ENCODE measurements at regions not wholly inside any gene's neighbourhood (a gene's known extent, or its start where the extent isn't known, plus 50 kb on each side); places are given as distances from the start of the nearest gene placed in this dataset.

DNA sequence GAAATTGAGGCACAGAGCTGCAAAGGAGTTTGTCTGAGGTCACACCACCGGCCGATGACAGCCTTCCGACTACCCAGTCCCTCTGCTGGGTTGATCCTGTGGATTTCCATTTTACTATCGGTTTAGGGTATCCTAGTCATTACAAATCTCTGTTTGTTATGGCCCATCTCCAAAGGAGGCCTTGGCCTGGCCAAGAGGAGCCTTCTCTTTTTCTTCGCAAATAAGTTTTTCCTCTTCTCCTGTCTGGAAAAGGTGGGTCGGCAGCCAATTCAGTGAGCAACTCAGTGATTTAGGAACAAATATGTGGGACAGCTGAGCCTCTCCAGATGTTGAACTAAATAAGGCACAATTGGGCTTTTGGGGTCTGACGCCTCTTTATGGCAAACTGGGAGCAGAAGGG is 169.2 kb upstream of the RBPJ start:
- Histone ChIP-seq H3K9me3 (replicated peaks) (no peaks in the 10 kb centered on the region), H3K27me3 (no peaks in the 10 kb centered on the region), H3K4me1 (peaks cover 13% of the 10 kb centered on the region), H3K36me3 (no peaks in the 10 kb centered on the region; the same call in 1 of the 2 replicates), H3K4me3 (no peak overlapping the region), H3K27ac (no peak overlapping the region)
- no peak for DNase-seq

DNA sequence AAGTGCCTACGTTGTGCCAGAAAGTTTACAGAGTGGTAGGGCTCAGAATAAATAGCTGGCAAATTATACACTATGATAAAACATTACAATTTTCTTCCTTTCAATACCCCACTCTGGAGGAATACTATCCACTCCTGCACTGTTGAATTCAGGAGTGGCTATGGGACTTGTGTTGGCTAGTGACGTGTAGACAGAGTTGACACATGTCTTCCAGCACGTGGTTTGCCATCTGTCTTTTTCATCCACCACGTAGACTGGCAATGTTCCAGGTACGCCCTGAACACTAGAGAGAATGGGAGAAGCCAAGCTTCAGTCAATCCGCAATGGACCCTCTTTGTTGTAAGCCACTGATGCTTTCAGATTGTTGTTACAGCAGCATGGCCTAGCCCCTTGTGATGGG is 168.8 kb upstream of the RBPJ start:
- Histone ChIP-seq H3K4me1 (peaks cover 13% of the 10 kb centered on the region), H3K36me3 (no peaks in the 10 kb centered on the region; the same call in 1 of the 2 replicates), H3K27ac (no peak overlapping the region), H3K9me3 (replicated peaks) (no peaks in the 10 kb centered on the region), H3K4me3 (no peak overlapping the region), H3K27me3 (no peaks in the 10 kb centered on the region)
- peak; percentile 38 to 63 for DNase-seq

GRCh38 chr4:26157541-26157940 is 163.3 kb upstream of the RBPJ start:
- no peaks in the 10 kb centered on the region; the same call in 1 of the 2 replicates for H3K4me1 ChIP-seq
- H3K27me3 ChIP-seq, result no peaks in the 10 kb centered on the region
- H3K36me3 ChIP-seq, result no peaks in the 10 kb centered on the region; the same call in 1 of the 2 replicates
- H3K9me3 ChIP-seq (replicated peaks), result peaks cover 4% of the 10 kb centered on the region; the same call in 1 of the 2 replicates
- no peak overlapping the region for H3K4me3 ChIP-seq
- DNase-seq, result no peak
- H3K27ac ChIP-seq, result no peak overlapping the region

DNA sequence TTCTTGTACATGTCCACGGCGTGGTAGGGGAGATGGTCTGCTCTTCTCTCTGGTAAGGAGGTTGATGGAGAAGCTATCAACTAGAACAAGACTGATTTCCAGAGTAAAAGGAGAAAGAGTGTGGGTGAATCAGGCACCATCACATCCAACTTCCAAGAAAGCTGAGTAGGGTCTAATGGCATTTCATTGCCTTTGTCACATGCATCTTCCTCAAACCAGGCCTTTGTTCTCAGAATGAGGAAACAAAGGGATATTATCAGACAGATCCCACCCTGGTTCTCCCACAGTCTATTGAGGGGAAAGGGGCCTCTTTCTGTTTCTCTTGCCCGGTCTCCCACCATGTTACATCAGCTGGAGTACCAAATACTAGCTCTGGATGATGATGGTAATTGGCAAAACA is 160.2 kb upstream of the RBPJ start:
- H3K27ac ChIP-seq, result no peak overlapping the region
- H3K4me3 ChIP-seq, result no peak overlapping the region
- H3K27me3 ChIP-seq, result no peaks in the 10 kb centered on the region
- H3K4me1 ChIP-seq, result no peaks in the 10 kb centered on the region
- DNase-seq, result no peak
- no peaks in the 10 kb centered on the region for H3K36me3 ChIP-seq
- H3K9me3 ChIP-seq (replicated peaks), result peaks cover 4% of the 10 kb centered on the region; the same call in 1 of the 2 replicates

DNA sequence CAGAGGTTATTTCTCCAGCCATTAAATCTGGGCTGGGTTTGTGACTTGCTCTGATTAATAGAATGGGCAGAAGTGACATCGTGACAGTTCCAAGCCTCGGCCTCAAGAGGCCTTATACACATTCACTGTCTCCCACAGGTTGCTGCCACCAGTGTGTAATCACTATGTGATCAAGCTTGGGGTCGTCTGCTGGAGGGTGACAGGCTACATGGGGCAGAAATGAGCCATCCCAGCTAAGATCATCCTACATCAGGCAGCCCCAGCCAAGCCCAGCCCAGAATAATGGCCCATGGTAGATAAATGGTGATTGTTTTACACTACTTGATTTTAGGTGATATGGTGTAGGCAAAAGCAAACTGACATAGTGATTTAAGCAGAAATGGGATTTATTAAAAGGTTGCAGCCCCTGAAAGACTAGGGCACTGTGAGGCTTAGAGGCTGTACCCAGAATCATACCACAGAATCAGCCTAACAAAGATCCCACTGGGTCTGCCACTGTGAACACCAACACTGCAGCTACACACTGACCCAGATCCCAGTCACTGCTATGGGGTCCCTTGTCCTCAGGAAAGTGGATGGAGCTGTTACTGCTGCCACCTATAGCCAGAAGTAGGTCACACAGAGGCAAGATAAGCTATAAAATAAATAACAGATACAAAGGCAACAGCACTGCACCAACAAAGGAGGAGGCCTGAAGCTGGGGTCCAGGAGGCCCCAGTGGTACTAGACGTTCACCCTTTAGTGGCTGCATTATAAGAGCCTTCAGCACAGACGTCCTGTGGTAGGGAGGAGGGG is 159.6 kb upstream of the RBPJ start:
- no peak overlapping the region for H3K4me3 ChIP-seq
- no peaks in the 10 kb centered on the region for H3K36me3 ChIP-seq
- H3K27me3 ChIP-seq, result no peaks in the 10 kb centered on the region
- H3K4me1 ChIP-seq, result no peaks in the 10 kb centered on the region
- peaks cover 4% of the 10 kb centered on the region; the same call in 1 of the 2 replicates for H3K9me3 ChIP-seq (replicated peaks)
- H3K27ac ChIP-seq, result no peak overlapping the region
- DNase-seq, result no peak

GRCh38 chr4:26162101-26162500 is 158.7 kb upstream of the RBPJ start:
- Histone ChIP-seq H3K27me3 (no peaks in the 10 kb centered on the region), H3K9me3 (replicated peaks) (peaks cover 4% of the 10 kb centered on the region; the same call in 1 of the 2 replicates), H3K36me3 (no peaks in the 10 kb centered on the region), H3K4me3 (no peak overlapping the region), H3K27ac (no peak overlapping the region), H3K4me1 (no peaks in the 10 kb centered on the region)
- DNase-seq, result no peak

DNA sequence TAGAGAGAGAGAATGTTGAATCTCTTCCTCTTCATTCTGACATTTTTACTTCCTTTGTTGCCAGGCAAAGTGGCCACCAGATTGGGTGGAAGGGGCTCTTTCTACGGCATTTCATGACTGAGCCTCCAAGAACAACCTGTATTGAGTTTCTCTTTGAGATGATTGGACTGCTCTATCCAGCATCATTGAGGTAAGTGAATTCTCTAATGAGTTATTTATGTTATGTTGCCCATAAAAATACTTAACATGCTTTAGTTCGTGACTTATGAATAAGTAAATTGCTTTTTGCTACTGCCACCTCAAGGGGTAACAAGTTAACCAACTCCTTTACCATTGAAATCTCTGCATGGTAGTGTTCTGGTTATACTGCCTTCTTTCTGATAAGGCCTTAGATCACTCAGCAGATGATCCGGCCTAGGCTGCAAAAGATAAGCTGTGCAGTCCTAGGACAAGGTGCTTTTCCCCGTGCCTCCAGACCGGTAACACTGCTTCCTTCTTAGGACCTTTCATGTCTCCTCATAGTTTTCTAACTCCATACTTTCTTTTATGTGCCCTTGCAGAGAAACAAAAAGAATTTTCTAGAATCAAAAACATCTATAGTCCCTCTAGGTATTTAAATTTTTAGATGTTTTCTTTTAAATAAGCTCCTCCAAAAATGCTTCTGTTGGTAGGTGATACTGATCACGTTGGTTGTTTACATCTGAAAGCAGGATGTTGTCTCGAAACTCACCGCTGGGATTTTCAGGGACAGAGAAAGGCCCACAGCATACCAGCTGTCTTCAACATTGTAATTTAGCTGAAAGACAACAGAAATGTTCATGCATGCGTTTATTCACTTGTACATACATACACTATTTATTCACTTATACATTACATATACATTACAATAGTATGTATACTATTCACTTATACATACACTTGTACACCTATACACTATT is 157.1 kb upstream of the RBPJ start:
- no peaks in the 10 kb centered on the region for H3K4me1 ChIP-seq
- no peak for DNase-seq
- H3K4me3 ChIP-seq, result no peak overlapping the region
- H3K27me3 ChIP-seq, result no peaks in the 10 kb centered on the region
- H3K36me3 ChIP-seq, result no peaks in the 10 kb centered on the region
- H3K9me3 ChIP-seq (replicated peaks), result no peaks in the 10 kb centered on the region; the same call in 1 of the 2 replicates
- H3K27ac ChIP-seq, result no peak overlapping the region

- no peaks in the 10 kb centered on the region for H3K27me3 ChIP-seq
- no peaks in the 10 kb centered on the region for H3K9me3 ChIP-seq (replicated peaks)
- H3K36me3 ChIP-seq, result no peaks in the 10 kb centered on the region
- H3K4me3 ChIP-seq, result peak overlapping the region; percentile 24
- H3K27ac ChIP-seq, result peak overlapping the region; percentile 95
- DNase-seq, result no peak
- H3K4me1 ChIP-seq, result peaks cover 48% of the 10 kb centered on the region
Observed at GRCh38 chr4:26171501-26171900, 149.3 kb upstream of the RBPJ start.

GRCh38 chr4:26171941-26172340 is 148.9 kb upstream of the RBPJ start:
- peak; percentile 97 to 99 for DNase-seq
- no peaks in the 10 kb centered on the region for H3K9me3 ChIP-seq (replicated peaks)
- peak overlapping the region; percentile 95 for H3K27ac ChIP-seq
- H3K27me3 ChIP-seq, result no peaks in the 10 kb centered on the region
- no peak overlapping the region for H3K4me3 ChIP-seq
- H3K36me3 ChIP-seq, result no peaks in the 10 kb centered on the region
- H3K4me1 ChIP-seq, result peaks cover 50% of the 10 kb centered on the region

- peak overlapping the region; percentile 95 for H3K27ac ChIP-seq
- DNase-seq, result peak; percentile 90 to 92
- H3K27me3 ChIP-seq, result no peaks in the 10 kb centered on the region
- H3K4me1 ChIP-seq, result peaks cover 53% of the 10 kb centered on the region
- no peaks in the 10 kb centered on the region for H3K9me3 ChIP-seq (replicated peaks)
- H3K4me3 ChIP-seq, result peak overlapping the region; percentile 0; the same call in 1 of the 2 replicates
- no peaks in the 10 kb centered on the region for H3K36me3 ChIP-seq
Observed at GRCh38 chr4:26173619-26174018, 147.2 kb upstream of the RBPJ start.

GRCh38 chr4:26174027-26174426 is 146.8 kb upstream of the RBPJ start:
- Histone ChIP-seq H3K27ac (peak overlapping the region; percentile 95), H3K4me1 (peaks cover 57% of the 10 kb centered on the region)
- DNase-seq, result no peak

GRCh38 chr4:26175006-26175786 is 145.6 kb upstream of the RBPJ start:
- Histone ChIP-seq H3K4me3 (no peak overlapping the region), H3K4me1 (peaks cover 61% of the 10 kb centered on the region), H3K36me3 (no peaks in the 10 kb centered on the region), H3K9me3 (replicated peaks) (0 out of 2 replicates have a peak, but pooled peaks cover 2% of the 10 kb centered on the region), H3K27me3 (no peaks in the 10 kb centered on the region), H3K27ac (peak overlapping the region; percentile 95)
- peak; percentile 54 to 78 for DNase-seq

More at GRCh38 chr4:26174027-26174426, 146.8 kb upstream of the RBPJ start:
- Histone ChIP-seq H3K27me3 (no peaks in the 10 kb centered on the region), H3K4me3 (peak overlapping the region; percentile 0; the same call in 1 of the 2 replicates), H3K36me3 (no peaks in the 10 kb centered on the region), H3K9me3 (replicated peaks) (no peaks in the 10 kb centered on the region)

GRCh38 chr4:26175905-26176470 is 144.8 kb upstream of the RBPJ start:
- Histone ChIP-seq H3K4me3 (no peak overlapping the region), H3K4me1 (peaks cover 57% of the 10 kb centered on the region), H3K36me3 (no peaks in the 10 kb centered on the region), H3K9me3 (replicated peaks) (0 out of 2 replicates have a peak, but pooled peaks cover 2% of the 10 kb centered on the region), H3K27me3 (no peaks in the 10 kb centered on the region), H3K27ac (no peak overlapping the region)
- DNase-seq, result no peak

DNA sequence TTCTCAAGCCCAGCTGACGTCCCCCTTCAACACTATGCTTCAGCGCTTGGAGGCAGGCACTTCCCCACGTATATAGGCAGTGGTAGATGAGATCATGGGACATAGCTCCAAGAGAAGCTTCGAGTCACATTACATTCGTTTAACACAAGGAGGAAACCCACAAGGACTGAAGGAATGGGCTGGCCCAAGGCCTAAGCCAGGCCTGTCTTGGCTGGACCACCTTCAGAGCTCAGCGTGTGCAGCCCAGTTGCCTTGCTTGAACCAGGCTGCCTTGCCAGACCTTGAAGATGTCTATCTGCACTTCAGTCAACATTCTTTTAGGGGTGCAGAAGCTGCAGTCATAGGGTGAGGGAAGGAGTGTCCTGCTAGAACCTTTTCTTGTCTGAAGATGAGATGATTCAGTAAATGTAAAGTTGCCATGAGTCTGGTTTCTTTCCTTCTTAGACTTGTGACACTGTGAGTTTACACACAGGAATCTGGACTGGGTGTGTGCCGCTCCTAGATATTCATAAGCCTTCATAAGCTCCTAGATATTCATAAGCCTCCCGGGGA is 144.1 kb upstream of the RBPJ start:
- Histone ChIP-seq H3K9me3 (replicated peaks) (0 out of 2 replicates have a peak, but pooled peaks cover 2% of the 10 kb centered on the region), H3K36me3 (no peaks in the 10 kb centered on the region), H3K4me1 (peaks cover 50% of the 10 kb centered on the region), H3K27me3 (no peaks in the 10 kb centered on the region), H3K4me3 (no peak overlapping the region), H3K27ac (no peak overlapping the region)
- peak in 1 of 2 experiments; percentile 43 for DNase-seq
